NOMO-1 treated with DMSO at 0.1 percent for 48 hours (cell line): ENCODE measurements at regions not wholly inside any gene's neighbourhood (a gene's known extent, or its start where the extent isn't known, plus 50 kb on each side); places are given as distances from the start of the nearest gene placed in this dataset.

ENCODE experiments used
- DNase-seq: peaks from one replicate; lab custom pipeline; 2025; ENCODE audit not compliant: unreplicated experiment; lab: John Stamatoyannopoulos, UW

- DNase-seq = no peak
Measured at GRCh38 chr20:16220826-16221225, 352.4 kb downstream of the KIF16B start.

GRCh38 chr20:16219182-16219581, 354.1 kb downstream of the KIF16B start:
- DNase-seq = no peak

- no peak for DNase-seq
Measured at GRCh38 chr20:16216914-16217230, 356.4 kb downstream of the KIF16B start.

GRCh38 chr20:16216227-16216913, 356.9 kb downstream of the KIF16B start:
- DNase-seq = no peak

- no peak for DNase-seq
Measured at GRCh38 chr20:16215041-16215440, 358.2 kb downstream of the KIF16B start.

- no peak for DNase-seq
Measured at GRCh38 chr20:16212790-16213189, 360.5 kb downstream of the KIF16B start.

GRCh38 chr20:16209951-16210361, 363.3 kb downstream of the KIF16B start:
- DNase-seq = no peak

- DNase-seq = no peak
Measured at GRCh38 chr20:16209357-16209756, 363.9 kb downstream of the KIF16B start.

GRCh38 chr20:16208443-16208842, 364.8 kb downstream of the KIF16B start:
- no peak for DNase-seq

GRCh38 chr20:16206817-16207216, 366.4 kb downstream of the KIF16B start:
- no peak for DNase-seq

GRCh38 chr20:16205507-16205906, 367.7 kb downstream of the KIF16B start:
- no peak for DNase-seq

- no peak for DNase-seq
Measured at GRCh38 chr20:16203096-16203495, 370.2 kb downstream of the KIF16B start.

GRCh38 chr20:16201191-16201590, 372.1 kb downstream of the KIF16B start:
- DNase-seq = no peak

GRCh38 chr20:16197696-16198095, 375.6 kb downstream of the KIF16B start:
- DNase-seq = no peak

GRCh38 chr20:16195671-16196070, 377.6 kb downstream of the KIF16B start:
- no peak for DNase-seq

- DNase-seq = no peak
Measured at GRCh38 chr20:16194617-16195360, 378.5 kb downstream of the KIF16B start.

GRCh38 chr20:16191496-16191895, 381.8 kb downstream of the KIF16B start:
- no peak for DNase-seq

- no peak for DNase-seq
Measured at GRCh38 chr20:16189371-16189770, 383.9 kb downstream of the KIF16B start.

GRCh38 chr20:16187956-16188616, 385.2 kb downstream of the KIF16B start:
- DNase-seq = no peak

- DNase-seq = no peak
Measured at GRCh38 chr20:16179919-16180318, 393.3 kb downstream of the KIF16B start.

GRCh38 chr20:16179371-16179770, 393.9 kb downstream of the KIF16B start:
- DNase-seq = no peak

- no peak for DNase-seq
Measured at GRCh38 chr20:16178546-16179135, 394.6 kb downstream of the KIF16B start.
